ENCODE measurements at regions not wholly inside any gene's neighbourhood (a gene's known extent, or its start where the extent isn't known, plus 50 kb on each side); places are given as distances from the start of the nearest gene placed in this dataset.
A peak's percentile ranks its signal among the peaks of the same experiment; 100 is the strongest.
"Not testable (repeated sequence)": the region's sequence is repeated elsewhere in the genome, so short reads cannot be mapped to it uniquely, and the experiment has no call there.

DNA sequence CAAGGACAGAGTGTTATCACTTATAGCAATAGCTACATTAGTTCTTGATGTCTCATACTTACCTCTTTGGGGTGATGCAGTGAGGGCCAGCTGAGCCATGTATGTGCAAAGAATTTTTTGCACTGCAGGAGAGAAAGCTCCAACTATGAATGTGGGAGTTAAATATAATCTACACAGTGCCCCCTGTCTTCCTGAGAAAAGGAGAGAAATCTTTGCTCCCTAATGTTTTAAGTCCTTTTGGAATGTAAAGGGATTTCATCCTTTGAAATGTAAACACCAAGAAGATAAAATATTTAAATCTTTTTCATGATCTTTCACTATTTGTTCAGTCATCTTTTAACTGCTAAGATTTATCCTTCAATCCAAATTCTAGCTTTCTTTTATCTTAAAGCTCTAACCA is 822.1 kb downstream of the TENT5A start:
- no peak for DNase-seq (ENCODE audit: low spot score)

DNA sequence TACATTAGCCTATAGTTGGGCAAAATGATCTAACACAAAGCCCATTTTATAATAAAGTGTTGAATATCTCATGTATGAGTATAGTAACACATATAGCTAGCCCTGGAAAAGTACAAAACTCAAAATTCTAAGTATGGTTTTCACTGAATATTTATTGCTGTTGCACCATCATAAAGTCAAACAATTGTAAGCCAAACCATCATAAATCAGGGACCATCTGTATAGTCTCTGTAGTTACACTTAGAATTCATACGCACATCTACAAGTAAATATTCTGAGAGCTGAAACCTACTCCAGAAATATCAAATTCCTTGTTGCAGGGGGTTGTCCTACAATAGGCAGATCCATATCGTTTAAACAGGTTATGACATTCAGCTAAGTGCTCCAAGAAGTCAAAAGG is 817.3 kb downstream of the BCKDHB start:
- DNase-seq (ENCODE audit: low spot score): no peak

DNA sequence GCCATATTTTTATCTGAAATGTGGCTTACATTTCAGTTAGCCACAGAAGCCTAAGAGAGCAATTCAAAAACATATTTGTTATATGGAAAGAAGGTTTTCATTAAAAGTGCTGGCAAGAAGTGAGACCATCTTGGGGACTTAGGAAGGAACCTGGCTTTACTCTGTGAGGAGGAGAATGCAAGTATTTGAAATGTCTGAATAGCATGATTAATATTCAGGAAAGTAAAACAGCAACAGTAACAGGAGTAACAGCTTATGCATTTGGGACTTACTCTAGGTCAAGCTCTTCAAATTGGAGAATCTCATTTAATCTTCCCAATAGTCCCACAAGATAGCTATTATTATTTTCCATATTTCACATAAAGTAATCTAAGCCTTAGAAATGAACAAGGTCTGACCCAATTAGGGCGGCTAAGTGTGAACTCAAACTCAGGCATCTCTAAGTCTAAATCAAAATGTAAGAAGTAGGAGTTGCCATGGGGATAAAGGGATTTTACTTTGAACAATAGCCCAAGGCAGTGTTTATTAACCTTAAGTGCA is 816.5 kb downstream of the BCKDHB start:
- no peak for DNase-seq (ENCODE audit: low spot score)

DNA sequence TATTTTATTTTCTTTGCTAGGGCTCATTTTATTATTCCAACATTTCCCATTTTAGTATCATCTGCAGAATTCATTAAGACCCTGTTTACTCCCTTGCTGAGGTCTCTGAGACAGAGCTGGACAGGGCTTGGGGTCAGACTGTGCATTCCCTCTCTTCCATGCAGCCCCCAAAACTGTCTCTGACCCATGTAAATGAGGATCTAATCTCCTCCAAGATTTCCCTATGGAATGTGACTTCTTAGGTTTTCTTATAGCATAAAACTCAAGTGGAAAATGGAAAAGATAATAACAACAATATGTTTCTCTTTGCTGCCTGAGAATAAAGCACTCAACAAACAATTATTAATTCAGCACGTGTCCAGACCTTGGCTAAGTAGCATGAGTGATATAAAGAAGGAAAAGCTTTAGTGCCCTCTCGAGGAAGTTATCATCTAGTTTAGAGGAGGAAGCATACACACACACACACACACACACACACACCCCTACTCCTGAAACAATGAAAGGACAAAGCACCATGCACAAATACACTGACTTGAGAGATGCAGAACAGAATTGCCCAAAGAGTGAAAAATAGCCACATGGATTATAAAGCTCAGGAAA is 815.5 kb downstream of the BCKDHB start:
- DNase-seq (ENCODE audit: low spot score): peak; percentile 18

DNA sequence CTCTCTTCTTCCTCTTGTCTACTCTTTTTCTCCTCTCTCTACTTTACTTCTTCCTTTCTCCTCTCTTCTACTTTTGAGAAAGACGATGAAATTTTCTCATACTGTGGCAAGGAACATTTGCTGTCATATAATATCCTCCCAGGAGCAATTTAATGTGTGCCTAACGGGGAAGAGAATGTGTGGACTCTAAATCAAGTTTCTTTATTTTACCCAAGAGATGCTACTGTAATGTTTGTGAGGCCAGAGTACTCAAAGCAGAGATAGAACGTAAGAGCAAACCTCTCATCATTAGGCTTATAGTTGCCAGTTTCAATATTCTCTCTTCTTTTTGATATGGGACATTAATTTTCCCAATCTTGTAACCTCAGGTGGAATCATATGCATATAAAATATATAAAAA is 801.4 kb downstream of the BCKDHB start:
- DNase-seq (ENCODE audit: low spot score): no peak

DNA sequence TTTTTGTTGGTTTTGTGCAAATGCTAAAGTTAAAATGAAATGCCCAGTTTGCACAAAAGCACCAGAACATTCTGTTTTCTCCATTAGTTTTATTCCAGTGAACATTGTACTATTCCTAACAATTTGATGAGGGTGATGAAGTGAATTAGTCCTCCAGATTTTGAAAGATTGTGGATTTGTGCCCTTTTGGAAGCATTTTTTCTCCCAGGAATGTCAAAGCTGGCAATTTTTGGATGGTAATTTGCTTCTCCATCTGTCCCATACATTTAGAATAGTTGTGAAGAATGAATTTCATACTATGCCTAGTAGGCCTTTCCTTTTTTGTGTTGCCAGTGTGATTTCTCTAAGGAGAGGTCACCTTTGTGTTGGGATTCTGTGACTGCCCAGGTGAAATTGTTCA is 797.2 kb downstream of the BCKDHB start:
- DNase-seq (ENCODE audit: low spot score): no peak

DNA sequence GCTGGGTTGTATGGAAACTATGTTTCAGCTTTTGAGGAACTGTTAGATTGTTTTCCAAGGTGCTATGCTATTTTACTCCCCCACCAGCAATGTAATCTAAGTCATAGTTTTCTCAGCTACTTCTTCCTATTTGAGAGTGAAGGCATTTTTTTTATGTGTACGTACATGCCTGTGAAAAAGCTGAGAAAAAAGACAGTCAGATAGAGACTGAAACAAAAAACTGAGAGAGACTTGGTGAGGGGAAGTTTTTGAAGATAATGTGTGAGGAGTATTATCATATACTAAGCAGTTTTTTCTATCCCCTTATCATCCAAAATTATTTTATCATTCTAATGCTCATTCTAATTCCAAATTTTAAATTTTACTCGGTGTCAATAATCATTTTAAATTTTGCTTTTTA is 780.0 kb downstream of the BCKDHB start:
- DNase-seq (ENCODE audit: low spot score): no peak

DNA sequence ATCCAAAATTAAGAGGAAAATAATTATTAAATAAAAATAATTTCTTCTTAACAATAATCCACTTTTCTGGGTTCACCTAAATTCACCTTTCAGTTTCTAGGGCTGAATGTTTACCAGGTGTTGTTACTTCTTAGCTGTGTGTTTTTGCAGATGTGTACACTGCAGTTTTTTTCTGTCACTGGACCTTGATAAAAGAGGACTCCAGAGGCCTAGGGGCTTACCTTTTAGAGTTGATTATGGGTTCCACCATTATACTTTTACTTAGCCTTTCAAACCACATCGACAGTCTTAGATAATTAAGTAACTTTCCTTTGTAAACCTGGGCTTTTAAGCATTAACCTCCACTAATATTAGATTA is 766.5 kb downstream of the BCKDHB start:
- no peak for DNase-seq (ENCODE audit: low spot score)

DNA sequence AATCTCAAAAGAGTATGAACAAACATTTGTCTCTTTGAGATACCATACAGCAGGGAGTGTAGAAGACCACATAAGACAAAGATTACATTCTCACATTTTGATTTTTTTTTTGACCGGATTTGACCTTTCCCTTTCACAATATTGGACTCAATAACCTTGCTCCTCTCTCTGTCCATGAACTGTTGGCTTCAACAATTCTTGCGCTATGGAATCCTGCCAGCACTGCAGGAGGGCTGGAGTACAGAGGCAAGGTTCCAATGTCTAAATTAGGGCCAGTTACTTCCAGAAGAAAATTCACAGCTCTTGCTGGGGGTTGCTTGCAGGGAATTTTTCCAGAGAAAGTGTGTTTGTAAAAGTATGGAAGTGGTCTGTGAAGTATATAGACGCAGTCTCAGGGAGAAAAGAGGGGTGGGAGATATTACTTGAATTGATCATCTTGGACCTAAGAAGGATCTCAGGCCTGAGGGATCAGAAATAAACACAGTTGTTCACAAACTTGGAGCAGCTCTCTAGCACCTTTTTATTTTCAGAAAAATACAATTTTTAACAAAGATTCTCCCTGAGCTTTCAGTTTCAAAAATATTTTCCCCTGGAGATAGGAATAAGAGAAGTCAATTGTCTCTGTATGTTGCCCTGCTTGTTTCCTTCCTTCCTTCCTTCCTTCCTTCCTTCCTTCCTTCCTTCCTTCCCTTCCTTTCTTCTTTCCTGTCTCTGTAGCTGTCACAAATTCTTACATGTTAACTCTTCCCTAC is 765.9 kb downstream of the BCKDHB start:
- no peak for DNase-seq (ENCODE audit: low spot score)

DNA sequence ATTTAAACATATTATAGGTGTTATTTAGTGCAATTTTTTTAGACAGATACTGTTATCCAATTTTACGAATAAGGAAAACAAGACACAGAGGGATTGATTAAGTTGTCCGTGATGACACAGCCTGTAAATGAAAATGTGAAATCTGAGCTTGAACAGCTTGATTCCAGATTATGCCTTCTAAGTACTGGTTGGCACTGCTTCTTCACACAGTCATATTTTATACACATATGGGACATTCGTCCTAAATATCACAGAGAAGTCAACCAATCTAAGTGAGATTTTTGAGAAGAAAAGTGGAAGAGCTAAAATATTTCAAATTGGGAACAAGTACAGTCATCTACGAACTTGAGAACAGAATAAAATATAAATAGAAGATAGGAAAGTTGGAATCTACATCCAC is 756.3 kb downstream of the BCKDHB start:
- no peak for DNase-seq (ENCODE audit: low spot score)

DNA sequence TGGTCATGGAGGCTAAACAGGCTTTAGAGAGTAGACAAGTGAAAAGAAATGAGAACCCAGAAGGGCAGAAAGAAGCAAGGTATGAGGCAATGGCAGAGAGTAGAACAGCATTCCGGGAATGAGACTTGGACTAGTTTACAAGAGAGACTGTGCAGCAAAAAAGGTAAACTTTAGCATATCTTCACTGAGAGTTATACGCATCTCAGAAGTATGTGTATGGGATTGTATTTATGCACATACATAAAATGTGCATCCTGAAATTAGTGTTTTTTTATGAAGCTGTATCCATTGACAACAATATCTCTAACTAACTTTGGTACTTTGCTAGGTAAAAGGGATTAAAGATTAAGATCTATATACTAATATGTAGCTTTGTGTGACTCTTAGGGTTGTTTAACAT is 753.6 kb downstream of the BCKDHB start:
- DNase-seq (ENCODE audit: low spot score): no peak

DNA sequence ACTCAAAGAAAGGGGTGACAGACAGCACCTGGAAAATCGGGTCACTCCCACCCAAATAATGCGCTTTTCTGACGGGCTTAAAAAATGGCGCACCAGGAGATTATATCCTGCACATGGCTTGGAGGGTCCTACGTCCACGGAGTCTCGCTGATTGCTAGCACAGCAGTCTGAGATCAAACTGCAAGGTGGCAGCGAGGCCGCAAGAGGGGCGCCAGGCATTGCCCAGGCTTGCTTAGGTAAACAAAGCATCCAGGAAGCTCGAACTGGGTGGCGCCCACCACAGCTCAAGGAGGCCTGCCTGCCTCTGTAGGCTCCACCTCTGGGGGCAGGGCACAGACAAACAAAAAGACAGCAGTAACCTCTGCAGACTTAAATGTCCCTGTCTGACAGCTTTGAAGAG is 741.5 kb downstream of the BCKDHB start:
- not testable (repeated sequence) for DNase-seq (ENCODE audit: low spot score)

DNA sequence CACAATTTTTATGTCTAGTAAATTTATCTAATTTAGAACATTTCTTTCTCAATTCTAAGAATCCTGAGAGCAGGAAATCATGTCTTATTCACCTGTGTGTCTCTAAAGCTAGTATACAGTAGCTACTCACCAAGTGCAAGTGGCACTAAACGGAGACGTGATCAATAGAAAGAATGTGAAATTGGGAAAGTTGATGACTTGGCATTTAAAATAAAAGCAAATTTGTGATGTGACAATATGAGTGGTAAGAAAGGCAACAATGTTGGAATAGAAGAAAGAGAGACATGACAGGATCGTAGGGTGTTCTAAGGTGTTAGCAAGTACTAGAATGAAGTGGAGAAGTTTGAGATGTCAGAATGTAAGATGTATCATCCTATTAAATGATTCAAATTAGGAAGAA is 725.9 kb downstream of the BCKDHB start:
- DNase-seq (ENCODE audit: low spot score): no peak

DNA sequence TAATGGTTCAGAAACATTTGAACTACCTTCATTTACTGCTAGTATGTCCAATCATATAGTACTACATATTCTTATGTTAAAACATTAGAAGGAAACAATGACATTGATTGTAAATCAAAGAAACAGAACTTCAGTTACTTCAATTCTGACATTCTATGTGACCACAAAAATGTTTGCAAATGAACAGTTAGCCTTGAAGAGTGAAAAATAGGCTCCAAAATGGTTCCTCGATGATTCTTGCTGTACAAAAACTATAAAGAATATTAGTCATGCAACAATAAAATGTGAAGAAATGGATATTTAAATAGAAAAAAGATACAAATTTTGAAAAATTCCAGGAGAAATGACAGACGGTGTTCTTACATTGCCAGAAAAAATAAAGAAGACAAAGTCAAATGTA is 686.9 kb downstream of the BCKDHB start:
- DNase-seq (ENCODE audit: low spot score): no peak

DNA sequence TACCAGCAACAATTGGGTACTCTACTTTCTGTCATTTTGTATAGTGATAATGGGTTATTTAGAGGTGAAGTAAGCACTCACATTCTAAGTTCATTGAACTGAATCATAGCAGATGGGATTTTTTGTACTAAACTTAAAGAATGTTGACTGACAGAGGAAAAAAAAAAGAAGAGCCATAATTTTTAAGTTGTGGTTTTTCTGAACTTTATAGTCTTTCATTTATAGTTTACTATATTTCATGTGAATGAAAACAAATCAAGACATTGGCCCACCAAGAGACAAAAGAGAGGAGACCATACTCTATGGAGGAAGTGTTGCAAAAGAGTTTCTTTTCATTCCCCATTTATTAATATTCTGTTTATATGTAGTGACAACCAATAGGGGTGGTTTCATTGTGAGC is 685.7 kb downstream of the BCKDHB start:
- no peak for DNase-seq (ENCODE audit: low spot score)

DNA sequence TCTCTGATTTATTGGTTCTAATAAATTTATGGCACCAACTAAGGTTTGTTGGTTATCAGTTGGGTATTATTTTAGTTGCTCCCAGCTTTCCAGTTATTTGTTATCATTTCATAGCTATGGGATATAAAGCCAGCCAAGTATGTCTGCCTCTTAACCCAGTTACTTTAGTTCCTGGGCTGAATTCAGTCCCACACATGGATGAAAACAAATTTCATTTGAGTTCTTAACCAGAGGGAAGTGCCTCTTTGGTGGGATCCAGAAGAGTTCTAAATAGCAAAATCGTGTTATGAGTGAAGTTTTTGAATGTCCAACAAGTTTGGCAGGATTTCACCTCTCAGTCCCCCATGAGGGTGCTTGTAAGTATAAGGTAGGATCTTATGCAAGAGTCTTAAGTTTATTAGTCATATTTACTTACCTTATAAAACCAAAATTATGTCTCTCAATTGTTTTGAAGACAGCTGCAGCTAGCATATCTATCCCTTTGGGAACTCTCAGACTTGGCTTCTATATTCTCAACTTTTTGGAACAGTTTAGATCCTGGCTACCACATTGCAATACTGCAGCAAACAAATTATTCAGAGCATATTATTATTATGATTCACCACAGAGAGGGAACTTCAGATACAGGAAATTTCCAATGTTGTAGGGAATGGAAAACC is 683.6 kb downstream of the BCKDHB start:
- no peak for DNase-seq (ENCODE audit: low spot score)

DNA sequence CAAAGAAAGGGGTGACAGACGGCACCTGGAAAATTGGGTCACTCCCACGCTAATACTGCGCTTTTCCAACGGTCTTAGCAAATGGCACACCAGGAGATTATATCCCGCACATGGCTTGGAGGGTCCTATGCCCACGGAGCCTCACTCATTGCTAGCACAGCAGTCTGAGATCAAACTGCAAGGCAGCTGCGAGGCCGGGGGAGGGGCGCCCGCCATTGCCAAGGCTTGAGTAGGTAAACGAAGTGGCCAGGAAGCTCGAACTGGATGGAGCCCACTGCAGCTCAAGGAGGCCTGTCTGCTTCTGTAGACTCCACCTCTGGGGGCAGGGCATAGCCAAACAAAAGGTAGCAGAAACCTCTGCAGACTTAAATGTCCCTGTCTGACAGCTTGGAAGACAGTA is 676.8 kb downstream of the BCKDHB start:
- DNase-seq (ENCODE audit: low spot score): not testable (repeated sequence)

DNA sequence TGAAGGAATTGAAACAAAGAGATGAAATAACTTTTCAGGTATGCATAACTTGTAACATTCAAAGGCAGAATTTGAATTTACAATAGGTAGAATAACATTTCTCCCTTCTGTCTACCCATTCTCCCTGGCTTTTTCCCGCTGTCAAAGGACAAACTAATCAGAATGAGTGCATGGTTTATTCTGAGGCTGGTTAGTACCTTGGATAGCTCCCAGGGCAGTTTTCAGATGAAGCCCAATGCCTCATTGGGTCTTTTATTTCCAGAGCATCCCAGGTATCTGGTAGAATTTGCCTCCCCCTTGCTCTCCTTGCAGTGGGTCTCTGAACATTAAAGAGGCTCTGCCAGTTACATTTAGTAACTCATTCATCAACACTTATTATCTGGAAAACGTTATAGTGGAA is 665.5 kb downstream of the BCKDHB start:
- no peak for DNase-seq (ENCODE audit: low spot score)

DNA sequence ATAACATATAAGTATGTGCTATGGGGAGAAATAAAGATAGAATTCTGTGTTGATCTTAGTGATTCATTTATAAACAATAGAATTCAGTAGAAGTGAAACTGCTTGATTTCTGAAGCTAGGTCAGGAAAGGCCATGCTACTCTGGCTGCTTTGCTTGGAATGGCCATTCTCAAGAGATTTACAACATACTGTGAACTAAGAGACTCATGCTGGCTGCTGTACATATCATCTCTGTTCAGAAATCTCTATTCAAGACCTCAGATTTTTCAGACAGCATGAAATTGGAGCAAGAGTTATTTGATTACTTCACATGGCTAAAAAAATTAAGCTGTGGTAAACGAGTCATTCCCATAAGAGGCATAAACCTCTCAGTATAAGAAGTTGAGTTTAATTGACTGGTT is 662.6 kb downstream of the BCKDHB start:
- DNase-seq (ENCODE audit: low spot score): no peak

DNA sequence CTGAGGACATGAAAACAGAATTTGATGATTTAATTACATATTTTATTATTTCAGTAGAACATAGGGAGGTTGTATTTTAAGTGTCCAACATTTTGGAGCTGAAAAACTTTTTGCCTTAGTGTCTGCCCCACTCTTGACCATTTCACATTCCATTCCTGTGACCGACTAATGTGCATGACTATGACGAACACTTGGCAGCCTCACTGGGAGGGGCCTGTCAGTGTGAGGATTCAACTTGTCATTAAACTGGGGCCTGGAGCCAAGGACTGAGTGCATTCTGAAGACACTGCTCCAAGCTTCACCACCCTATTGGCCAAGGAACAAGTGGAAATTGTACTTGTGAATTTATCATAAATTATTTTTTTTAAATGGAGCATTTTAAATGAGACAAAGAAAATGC is 661.3 kb downstream of the BCKDHB start:
- no peak for DNase-seq (ENCODE audit: low spot score)

DNA sequence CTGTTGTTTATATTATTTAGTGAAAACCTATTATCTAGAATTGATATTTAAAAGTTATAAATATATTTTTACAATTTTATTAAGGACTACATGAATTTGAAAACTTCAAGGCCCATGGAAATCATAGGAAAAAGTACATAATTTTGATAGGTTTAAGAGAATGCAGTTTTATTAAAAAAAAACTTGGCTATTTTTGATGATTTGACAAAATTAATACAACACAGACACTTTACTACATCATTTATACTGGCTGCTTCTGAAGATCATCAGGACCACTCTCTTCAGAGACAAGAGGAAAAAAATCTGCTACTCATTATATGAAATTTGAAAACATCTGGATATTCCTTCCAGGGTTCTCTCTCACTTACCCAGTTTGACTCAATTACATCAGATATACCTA is 637.7 kb downstream of the BCKDHB start:
- DNase-seq (ENCODE audit: low spot score): no peak

DNA sequence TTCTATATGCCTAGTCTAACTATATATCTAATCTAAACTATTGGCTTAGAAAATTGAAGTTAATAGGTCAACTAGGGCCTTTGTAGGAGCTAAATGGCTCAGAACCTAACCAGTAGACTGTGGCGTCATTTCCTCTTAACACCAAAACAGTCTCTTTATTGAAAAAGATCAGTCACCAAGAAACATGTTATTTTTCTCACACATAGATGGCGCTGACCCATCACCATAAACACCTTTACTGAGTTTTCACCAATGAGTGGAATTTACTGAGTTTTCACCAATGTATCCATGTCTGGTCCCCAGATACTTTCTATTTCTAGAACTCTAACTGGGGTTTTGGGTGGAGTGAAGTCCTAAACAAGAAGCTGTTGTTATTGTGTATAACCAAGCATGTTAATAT is 636.0 kb downstream of the BCKDHB start:
- DNase-seq (ENCODE audit: low spot score): no peak

DNA sequence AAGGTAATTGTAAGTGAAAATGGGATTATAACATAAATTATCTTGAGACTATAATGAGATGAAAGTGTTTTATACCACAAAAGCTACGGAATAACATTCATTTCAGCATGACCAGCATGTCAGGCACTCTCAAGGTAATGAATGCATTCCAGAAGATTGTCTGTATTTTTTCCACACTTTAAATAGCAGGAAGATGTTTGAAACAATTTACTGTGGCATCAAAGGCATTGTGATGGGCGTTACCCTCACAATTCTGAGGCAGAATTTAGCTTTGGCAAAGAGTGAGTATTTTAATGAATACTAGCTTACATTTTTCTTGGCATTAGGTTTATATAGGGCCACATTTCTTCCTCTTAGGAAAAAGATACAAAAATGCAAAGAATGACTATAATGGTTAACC is 627.2 kb downstream of the BCKDHB start:
- no peak for DNase-seq (ENCODE audit: low spot score)

Data from mucosa of gallbladder (tissue), 1 donor.